Trophoblast cell (in vitro differentiated cells and primary cell): ENCODE measurements at regions not wholly inside any gene's neighbourhood (a gene's known extent, or its start where the extent isn't known, plus 50 kb on each side); places are given as distances from the start of the nearest gene placed in this dataset.
"Not testable (repeated sequence)": the region's sequence is repeated elsewhere in the genome, so short reads cannot be mapped to it uniquely, and the experiment has no call there.

Experiments used
- DNase-seq, 2 donors: peaks; one replicate each; pipeline ENCODE4 v3.0.0-alpha.2; 2016
- H2AFZ ChIP-seq: 2 replicates; pipeline ENCODE4 v1.6.1; 2013; ENCODE audit warnings: low read length, moderate library complexity, mild to moderate bottlenecking; ENCODE audit not compliant: insufficient read depth, poor library complexity
- H2AK5ac ChIP-seq: 2 replicates; pipeline ENCODE4 v1.6.1; 2013; ENCODE audit warnings: mild to moderate bottlenecking, low read length
- H2BK120ac ChIP-seq: 2 replicates; pipeline ENCODE4 v1.6.1; 2013; ENCODE audit warnings: low read length, mild to moderate bottlenecking, moderate library complexity; ENCODE audit not compliant: insufficient read depth, poor library complexity
- H2BK12ac ChIP-seq: 2 replicates; pipeline ENCODE4 v1.6.1; 2013; ENCODE audit warnings: mild to moderate bottlenecking, low read length, moderate library complexity
- H2BK5ac ChIP-seq: 2 replicates; pipeline ENCODE4 v1.6.1; 2013; ENCODE audit warnings: low read length, low read depth, moderate library complexity, mild to moderate bottlenecking; ENCODE audit not compliant: poor library complexity
- H3K14ac ChIP-seq: 2 replicates; pipeline ENCODE4 v1.6.1; 2013; ENCODE audit warnings: mild to moderate bottlenecking, low read length
- H3K18ac ChIP-seq: 2 replicates; pipeline ENCODE4 v1.6.1; 2013; ENCODE audit warnings: mild to moderate bottlenecking, low read length
- H3K23ac ChIP-seq: 2 replicates; pipeline ENCODE4 v1.6.1; 2013; ENCODE audit warnings: low read length
- H3K27ac ChIP-seq: 2 replicates; pipeline ENCODE4 v1.5.1; 2013; ENCODE audit warnings: low read depth, mild to moderate bottlenecking, inconsistent platforms, low read length, moderate library complexity
- H3K27me3 ChIP-seq: 2 replicates; pipeline ENCODE4 v1.6.1; 2013; ENCODE audit warnings: inconsistent platforms, mild to moderate bottlenecking, low read length, moderate library complexity; ENCODE audit not compliant: insufficient read depth
- H3K36me3 ChIP-seq, 2 experiments: 1 replicate in 1 of 2; 2 replicates in 1 of 2; pipeline ENCODE4 v1.6.1; 2013; ENCODE audit warnings: low read length in 2 of 2, mild to moderate bottlenecking in 2 of 2, moderate library complexity in 1 of 2; ENCODE audit not compliant: insufficient read depth in 2 of 2, control insufficient read depth in 1 of 2
- H3K4ac ChIP-seq: 2 replicates; pipeline ENCODE4 v1.6.1; 2013; ENCODE audit warnings: low read depth, mild to moderate bottlenecking, low read length, moderate library complexity
- H3K4me1 ChIP-seq, 2 experiments: 1 replicate in 1 of 2; 2 replicates in 1 of 2; pipeline ENCODE4 v1.6.1; 2013; ENCODE audit warnings: low read length in 2 of 2, mild to moderate bottlenecking in 2 of 2, moderate library complexity in 1 of 2; ENCODE audit not compliant: insufficient read depth in 2 of 2, control insufficient read depth in 1 of 2
- H3K4me2 ChIP-seq: 2 replicates; pipeline ENCODE4 v1.6.1; 2013; ENCODE audit warnings: inconsistent platforms, mild to moderate bottlenecking, low read length, moderate library complexity
- H3K4me3 ChIP-seq: 2 replicates; pipeline ENCODE4 v1.5.1; 2013; ENCODE audit warnings: mild to moderate bottlenecking, low read depth, low read length, inconsistent platforms
- H3K79me1 ChIP-seq: one replicate; pipeline ENCODE4 v1.6.1; 2013; ENCODE audit warnings: low read length
- H3K79me2 ChIP-seq: 2 replicates; pipeline ENCODE4 v1.6.1; 2013; ENCODE audit warnings: low read length, mild to moderate bottlenecking; ENCODE audit not compliant: control insufficient read depth, insufficient read depth, poor library complexity
- H3K9ac ChIP-seq: 2 replicates; pipeline ENCODE4 v1.6.1; 2013; ENCODE audit warnings: mild to moderate bottlenecking, low read length
- H3K9me3 ChIP-seq: 2 replicates; pipeline ENCODE4 v1.6.1; 2013; ENCODE audit warnings: low read depth, mild to moderate bottlenecking, control low read depth, inconsistent platforms, low read length; ENCODE audit not compliant: insufficient read depth
- H4K12ac ChIP-seq: 2 replicates; pipeline ENCODE4 v1.6.1; 2013; ENCODE audit warnings: low read depth, mild to moderate bottlenecking, low read length, moderate library complexity
- H4K8ac ChIP-seq: 2 replicates; pipeline ENCODE4 v1.6.1; 2013; ENCODE audit warnings: low read depth, mild to moderate bottlenecking, low read length, moderate library complexity
- H4K91ac ChIP-seq: one replicate; pipeline ENCODE4 v1.6.1; 2013; ENCODE audit warnings: low read depth, mild to moderate bottlenecking, low read length, moderate library complexity
- WGBS: extraction: QIAGEN DNeasy Blood & Tissue Kit; methylation state at CpG from one replicate; pipeline ENCODE4 v1.1.7; 2013; ENCODE audit warnings: missing lambda C conversion rate; ENCODE audit not compliant: insufficient read length, insufficient coverage; ENCODE audit errors: extremely low coverage; 5-methylcytosine and 5-hydroxymethylcytosine counted together

DNA sequence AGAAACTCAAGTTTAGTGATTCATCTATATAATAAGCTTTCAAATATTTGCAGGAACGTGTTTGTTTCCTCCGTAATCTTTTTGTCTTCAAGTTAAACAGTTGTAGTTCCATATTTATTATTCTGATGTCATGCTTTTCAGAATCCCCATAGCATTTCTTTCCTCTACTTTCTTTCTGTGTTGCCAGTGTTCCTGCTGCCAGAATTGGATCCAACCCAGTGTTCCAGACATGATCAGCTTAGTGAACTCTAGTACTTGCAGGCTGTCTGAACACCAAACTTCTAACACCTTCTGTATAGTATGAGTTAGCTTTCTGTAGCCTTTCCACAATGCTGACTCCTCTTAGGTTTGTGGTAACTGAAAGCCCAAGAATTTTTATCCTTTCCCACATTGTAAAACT lies 340.2 kb upstream of the FRG2C start:
- H2BK12ac ChIP-seq, H3K27ac ChIP-seq, H3K9ac ChIP-seq, H3K27me3 ChIP-seq, H2BK5ac ChIP-seq, H2AK5ac ChIP-seq, H3K18ac ChIP-seq, H3K14ac ChIP-seq, H3K4me2 ChIP-seq, H3K4me1 ChIP-seq, H2AFZ ChIP-seq, H3K9me3 ChIP-seq, H4K8ac ChIP-seq, DNase-seq, H3K4ac ChIP-seq, H4K91ac ChIP-seq, H3K36me3 ChIP-seq, H3K23ac ChIP-seq, H3K79me2 ChIP-seq, H4K12ac ChIP-seq, H3K79me1 ChIP-seq, H3K4me3 ChIP-seq, H2BK120ac ChIP-seq: not testable (repeated sequence)
- no CpG with 5 or more reads among the region's 2 CpGs for WGBS

DNA sequence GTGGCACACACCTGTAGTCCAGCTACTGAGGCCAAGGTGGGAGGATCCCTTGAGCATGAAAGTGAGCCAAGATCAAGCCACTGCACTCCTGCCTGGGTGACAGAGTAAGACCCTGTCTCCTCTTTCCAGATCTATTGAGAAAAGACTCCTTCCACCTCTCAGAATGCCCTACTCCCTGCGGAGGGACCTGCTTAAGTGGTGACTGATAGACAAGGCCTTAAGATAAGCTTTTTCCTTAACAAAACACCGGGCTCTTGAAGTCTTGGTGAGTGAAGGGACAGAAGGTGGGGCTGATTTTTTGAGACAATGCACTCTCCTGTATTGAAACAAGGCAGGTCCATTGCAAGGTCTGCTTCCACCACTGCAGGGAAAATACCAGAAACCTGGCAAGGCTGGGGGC lies 338.4 kb upstream of the FRG2C start:
- no peak overlapping the region for H2AFZ ChIP-seq
- H3K4me3 ChIP-seq: no peak overlapping the region
- H2BK120ac ChIP-seq: no peak overlapping the region
- H3K27ac ChIP-seq: no peak overlapping the region
- no peak overlapping the region for H2BK5ac ChIP-seq
- no peak overlapping the region for H3K18ac ChIP-seq
- H3K36me3 ChIP-seq: no peaks in the 10 kb centered on the region
- no peak overlapping the region for H4K12ac ChIP-seq
- no peak overlapping the region for H4K91ac ChIP-seq
- H3K4me1 ChIP-seq: no peaks in the 10 kb centered on the region
- no peak overlapping the region for H2AK5ac ChIP-seq
- H3K9ac ChIP-seq: no peak overlapping the region
- no peak overlapping the region for H3K4ac ChIP-seq
- no CpG with 5 or more reads among the region's 2 CpGs for WGBS
- H2BK12ac ChIP-seq: no peak overlapping the region
- H3K27me3 ChIP-seq: no peaks in the 10 kb centered on the region
- H3K79me2 ChIP-seq: no peaks in the 10 kb centered on the region
- H3K79me1 ChIP-seq: no peaks in the 10 kb centered on the region
- no peaks in the 10 kb centered on the region for H3K9me3 ChIP-seq
- H3K14ac ChIP-seq: no peak overlapping the region
- no peak overlapping the region for H3K4me2 ChIP-seq
- H3K23ac ChIP-seq: no peak overlapping the region
- DNase-seq: no peak
- no peak overlapping the region for H4K8ac ChIP-seq

GRCh38 chr3:75327453-75327852 lies 336.7 kb upstream of the FRG2C start:
- WGBS: no CpG with 5 or more reads among the region's 9 CpGs
- Histone ChIP-seq H2BK12ac (no peak overlapping the region), H3K79me1 (no peaks in the 10 kb centered on the region), H3K9ac (no peak overlapping the region), H4K91ac (no peak overlapping the region), H3K79me2 (no peaks in the 10 kb centered on the region), H3K27ac (no peak overlapping the region), H2AFZ (no peak overlapping the region), H4K12ac (no peak overlapping the region), H2AK5ac (no peak overlapping the region), H3K36me3 (no peaks in the 10 kb centered on the region), H4K8ac (no peak overlapping the region), H2BK5ac (no peak overlapping the region), H3K18ac (no peak overlapping the region), H3K9me3 (no peaks in the 10 kb centered on the region), H3K4me3 (no peak overlapping the region), H3K23ac (no peak overlapping the region), H3K4ac (no peak overlapping the region), H3K14ac (no peak overlapping the region), H3K4me2 (no peak overlapping the region), H3K27me3 (no peaks in the 10 kb centered on the region), H3K4me1 (no peaks in the 10 kb centered on the region), H2BK120ac (no peak overlapping the region)
- no peak for DNase-seq

GRCh38 chr3:75329476-75330097 lies 334.5 kb upstream of the FRG2C start:
- Histone ChIP-seq H3K4me1 (no peaks in the 10 kb centered on the region), H2AFZ (no peak overlapping the region), H3K23ac (no peak overlapping the region), H3K27me3 (no peaks in the 10 kb centered on the region), H3K79me1 (no peaks in the 10 kb centered on the region), H2BK5ac (no peak overlapping the region), H3K14ac (no peak overlapping the region), H3K4ac (no peak overlapping the region), H3K9me3 (no peaks in the 10 kb centered on the region), H2AK5ac (no peak overlapping the region), H2BK12ac (no peak overlapping the region), H3K27ac (no peak overlapping the region), H3K9ac (no peak overlapping the region), H4K8ac (no peak overlapping the region), H3K79me2 (no peaks in the 10 kb centered on the region), H3K36me3 (no peaks in the 10 kb centered on the region), H4K12ac (no peak overlapping the region), H3K18ac (no peak overlapping the region), H2BK120ac (no peak overlapping the region), H4K91ac (no peak overlapping the region), H3K4me3 (no peak overlapping the region), H3K4me2 (no peak overlapping the region)
- no peak for DNase-seq
- WGBS: no CpG with 5 or more reads among the region's 4 CpGs
